GM10266 (cell line): ENCODE measurements at regions not wholly inside any gene's neighbourhood (a gene's known extent, or its start where the extent isn't known, plus 50 kb on each side); places are given as distances from the start of the nearest gene placed in this dataset.

Experiments used
- DNase-seq: peaks from one replicate; pipeline ENCODE4 v3.0.0; 2012; ENCODE audit errors: extremely low spot score
- CTCF ChIP-seq: IDR thresholded peaks from 2 replicates; pipeline ENCODE4 v1.5.1; 2012; ENCODE audit warnings: mild to moderate bottlenecking, low read depth; ENCODE audit not compliant: control insufficient read depth, insufficient read depth; ENCODE audit errors: missing control alignments

GRCh38 chr10:117723343-117723742 lies 180.8 kb downstream of the EMX2 start:
- no peak for TF ChIP-seq CTCF
- DNase-seq: no peak

- DNase-seq: no peak
- no peak for TF ChIP-seq CTCF
Measured at GRCh38 chr10:117725993-117726392, 183.4 kb downstream of the EMX2 start.

GRCh38 chr10:117726596-117727295 lies 184.2 kb downstream of the EMX2 start:
- TF ChIP-seq CTCF: no peak
- DNase-seq: no peak

GRCh38 chr10:117727421-117727820 lies 184.9 kb downstream of the EMX2 start:
- no peak for DNase-seq
- no peak for TF ChIP-seq CTCF

GRCh38 chr10:117728087-117728486 lies 185.5 kb downstream of the EMX2 start:
- TF ChIP-seq CTCF: no peak
- DNase-seq: no peak

GRCh38 chr10:117729156-117729555 lies 186.6 kb downstream of the EMX2 start:
- TF ChIP-seq CTCF: no peak
- DNase-seq: no peak

GRCh38 chr10:117731121-117731791 lies 188.7 kb downstream of the EMX2 start:
- DNase-seq: no peak
- TF ChIP-seq CTCF: no peak
